Endothelial cell (in vitro differentiated cells): ENCODE measurements at regions not wholly inside any gene's neighbourhood (a gene's known extent, or its start where the extent isn't known, plus 50 kb on each side); places are given as distances from the start of the nearest gene placed in this dataset.
"Not testable (repeated sequence)": the region's sequence is repeated elsewhere in the genome, so short reads cannot be mapped to it uniquely, and the experiment has no call there.

Source experiments
- DNase-seq: peaks from one replicate; pipeline ENCODE4 v3.0.0; 2021; ENCODE audit warnings: low spot score
- H3K27ac Mint-ChIP-seq: one replicate; pipeline ENCODE4 v1.8.0; 2021; ENCODE audit warnings: mixed read lengths, inconsistent platforms; ENCODE audit not compliant: unreplicated experiment
- H3K27me3 Mint-ChIP-seq: one replicate; pipeline ENCODE4 v1.8.0; 2021; ENCODE audit warnings: mild to moderate bottlenecking, moderate library complexity, mixed read lengths, inconsistent platforms; ENCODE audit not compliant: unreplicated experiment
- H3K36me3 Mint-ChIP-seq: one replicate; pipeline ENCODE4 v1.8.0; 2021; ENCODE audit warnings: mild to moderate bottlenecking, low read depth, mixed read lengths, inconsistent platforms; ENCODE audit not compliant: unreplicated experiment
- H3K4me1 Mint-ChIP-seq: one replicate; pipeline ENCODE4 v1.8.0; 2021; ENCODE audit warnings: mild to moderate bottlenecking, mixed read lengths, inconsistent platforms; ENCODE audit not compliant: unreplicated experiment
- H3K4me3 Mint-ChIP-seq: one replicate; pipeline ENCODE4 v1.8.0; 2021; ENCODE audit warnings: mild to moderate bottlenecking, mixed read lengths, inconsistent platforms; ENCODE audit not compliant: unreplicated experiment
- H3K9me3 Mint-ChIP-seq: one replicate; pipeline ENCODE4 v1.8.0; 2021; ENCODE audit warnings: mixed read lengths, inconsistent platforms; ENCODE audit not compliant: unreplicated experiment
- TF ChIP-seq, protein P1 (sequence below): fragments of 200-600 bp; sonication (generic); IDR thresholded peaks from one replicate; pipeline ENCODE4 v1.5.0; 2021; ENCODE audit warnings: antibody characterized with exemption; ENCODE audit not compliant: unreplicated experiment

DNA sequence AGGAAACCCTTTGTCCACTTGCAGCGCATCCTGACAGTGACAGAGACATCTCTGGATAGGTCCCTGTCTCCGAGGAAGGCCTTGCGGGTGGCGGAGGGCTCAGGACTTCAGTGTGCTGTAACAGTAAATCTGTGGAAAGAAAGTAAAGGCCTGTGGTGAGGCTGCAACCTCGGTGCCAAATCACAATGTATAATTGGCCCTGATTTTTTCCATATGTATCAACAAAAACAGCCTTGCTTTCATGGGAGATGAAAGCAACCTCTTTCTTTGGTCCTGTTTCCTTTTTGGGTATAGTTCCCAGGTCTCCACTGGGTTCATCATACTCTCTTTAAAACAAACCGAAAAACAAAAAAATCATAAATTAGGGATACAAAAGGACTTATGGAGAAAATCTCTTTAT lies 110.9 kb upstream of the BMPER start:
- TF ChIP-seq, protein P1, sequence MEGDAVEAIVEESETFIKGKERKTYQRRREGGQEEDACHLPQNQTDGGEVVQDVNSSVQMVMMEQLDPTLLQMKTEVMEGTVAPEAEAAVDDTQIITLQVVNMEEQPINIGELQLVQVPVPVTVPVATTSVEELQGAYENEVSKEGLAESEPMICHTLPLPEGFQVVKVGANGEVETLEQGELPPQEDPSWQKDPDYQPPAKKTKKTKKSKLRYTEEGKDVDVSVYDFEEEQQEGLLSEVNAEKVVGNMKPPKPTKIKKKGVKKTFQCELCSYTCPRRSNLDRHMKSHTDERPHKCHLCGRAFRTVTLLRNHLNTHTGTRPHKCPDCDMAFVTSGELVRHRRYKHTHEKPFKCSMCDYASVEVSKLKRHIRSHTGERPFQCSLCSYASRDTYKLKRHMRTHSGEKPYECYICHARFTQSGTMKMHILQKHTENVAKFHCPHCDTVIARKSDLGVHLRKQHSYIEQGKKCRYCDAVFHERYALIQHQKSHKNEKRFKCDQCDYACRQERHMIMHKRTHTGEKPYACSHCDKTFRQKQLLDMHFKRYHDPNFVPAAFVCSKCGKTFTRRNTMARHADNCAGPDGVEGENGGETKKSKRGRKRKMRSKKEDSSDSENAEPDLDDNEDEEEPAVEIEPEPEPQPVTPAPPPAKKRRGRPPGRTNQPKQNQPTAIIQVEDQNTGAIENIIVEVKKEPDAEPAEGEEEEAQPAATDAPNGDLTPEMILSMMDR = no peak

DNA sequence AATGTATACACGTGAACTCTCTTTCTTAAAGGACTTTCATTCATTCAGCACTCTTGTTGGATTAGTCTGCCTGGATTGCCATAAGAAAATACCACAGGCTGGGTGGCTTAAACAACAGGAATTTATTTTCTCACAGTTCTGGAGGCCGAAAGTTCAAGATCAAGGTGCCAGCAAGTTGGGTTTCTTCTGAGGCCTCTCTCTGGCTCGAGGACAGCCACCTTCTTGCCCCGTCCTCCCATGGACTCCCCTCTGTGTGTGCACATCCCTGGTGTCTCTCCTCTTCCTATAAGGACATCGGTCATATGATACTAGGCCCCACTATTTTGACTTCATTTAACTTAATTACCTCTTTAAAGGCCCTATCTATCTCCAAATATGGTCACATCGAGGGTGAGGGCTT lies 110.4 kb upstream of the BMPER start:
- TF ChIP-seq, protein P1 = no peak
- Mint-ChIP-seq H3K9me3 (no peaks in the 10 kb centered on the region), H3K27me3 (peaks cover 4% of the 10 kb centered on the region), H3K36me3 (no peaks in the 10 kb centered on the region), H3K27ac (no peak overlapping the region), H3K4me3 (no peak overlapping the region), H3K4me1 (peaks cover 11% of the 10 kb centered on the region)
- DNase-seq = no peak

More for the DNA sequence above, 110.9 kb upstream of the BMPER start:
- H3K4me1 Mint-ChIP-seq = peaks cover 11% of the 10 kb centered on the region
- no peak overlapping the region for H3K27ac Mint-ChIP-seq
- peaks cover 4% of the 10 kb centered on the region for H3K27me3 Mint-ChIP-seq
- no peaks in the 10 kb centered on the region for H3K9me3 Mint-ChIP-seq
- no peak for DNase-seq
- H3K36me3 Mint-ChIP-seq = no peaks in the 10 kb centered on the region
- H3K4me3 Mint-ChIP-seq = no peak overlapping the region

- DNase-seq = no peak
- Mint-ChIP-seq H3K4me1 (peaks cover 8% of the 10 kb centered on the region), H3K36me3 (peaks cover 3% of the 10 kb centered on the region), H3K9me3 (no peaks in the 10 kb centered on the region), H3K27ac (no peak overlapping the region), H3K4me3 (no peak overlapping the region), H3K27me3 (peaks cover 4% of the 10 kb centered on the region)
- TF ChIP-seq, protein P1 = no peak
Measured at GRCh38 chr7:33796538-33796937, 108.8 kb upstream of the BMPER start.

- H3K4me1 Mint-ChIP-seq, H3K4me3 Mint-ChIP-seq: not testable (repeated sequence)
Measured at GRCh38 chr7:33797512-33797911, 107.8 kb upstream of the BMPER start.

GRCh38 chr7:33798686-33799325 lies 106.5 kb upstream of the BMPER start:
- Mint-ChIP-seq H3K27ac (no peak overlapping the region), H3K36me3 (peaks cover 3% of the 10 kb centered on the region), H3K9me3 (no peaks in the 10 kb centered on the region), H3K4me3 (no peak overlapping the region), H3K4me1 (peaks cover 8% of the 10 kb centered on the region), H3K27me3 (peaks cover 2% of the 10 kb centered on the region)
- DNase-seq = no peak
- TF ChIP-seq, protein P1 = no peak

More at GRCh38 chr7:33797512-33797911, 107.8 kb upstream of the BMPER start:
- not testable (repeated sequence) for H3K36me3 Mint-ChIP-seq, H3K27ac Mint-ChIP-seq, H3K9me3 Mint-ChIP-seq, H3K27me3 Mint-ChIP-seq, DNase-seq
